Hindlimb muscle (tissue), 1 donor: ENCODE measurements at regions not wholly inside any gene's neighbourhood (a gene's known extent, or its start where the extent isn't known, plus 50 kb on each side); places are given as distances from the start of the nearest gene placed in this dataset.
"Not testable (repeated sequence)": the region's sequence is repeated elsewhere in the genome, so short reads cannot be mapped to it uniquely, and the experiment has no call there.

Experiments used
- DNase-seq: peaks from one replicate; pipeline ENCODE4 v3.0.0-alpha.2; 2013

DNA sequence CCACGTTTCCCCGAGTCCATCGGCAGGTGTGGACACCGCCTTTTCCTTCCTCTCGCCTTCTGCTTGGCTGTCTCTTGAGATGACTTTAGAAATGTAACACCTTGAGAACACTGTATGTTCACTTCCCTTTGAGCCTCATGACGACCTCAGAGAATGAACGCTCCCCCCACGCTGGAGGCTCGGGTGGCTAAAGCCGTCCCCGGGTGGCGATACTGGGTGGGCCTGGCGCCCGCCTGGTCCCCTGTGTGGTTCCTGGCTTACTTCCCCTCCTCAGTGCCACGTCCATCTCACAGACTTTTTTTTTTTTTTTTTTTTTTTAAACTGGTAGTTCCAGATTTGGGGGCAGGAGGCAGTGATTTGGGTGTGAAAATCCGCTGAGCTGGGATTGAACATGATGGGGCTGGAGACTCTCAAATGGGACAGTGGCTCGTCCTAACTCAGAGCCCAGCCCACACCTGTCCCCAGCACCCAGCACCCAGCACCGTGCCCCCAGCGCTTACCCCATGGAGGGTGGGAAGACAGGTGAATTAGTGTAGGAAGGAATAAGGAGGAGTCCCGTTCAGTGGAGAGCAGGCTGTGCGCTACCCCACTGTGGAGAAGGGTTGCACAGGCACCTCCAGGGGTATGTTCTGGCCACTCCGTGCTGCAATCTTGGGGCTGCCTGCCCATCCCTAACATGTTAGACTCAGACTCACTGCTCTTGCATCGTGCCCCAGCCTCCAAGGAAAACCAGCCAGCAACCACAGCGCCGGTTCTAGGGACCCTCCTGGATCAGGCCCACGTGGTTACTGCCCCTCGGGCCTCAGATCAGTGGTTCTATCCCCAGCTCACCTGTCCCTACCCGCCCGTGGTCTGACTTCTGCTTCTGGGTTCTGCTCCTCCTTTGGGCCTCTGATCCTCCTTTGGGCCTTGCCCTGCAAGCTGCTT is 174.0 kb downstream of the ASB1 start:
- DNase-seq: no peak

DNA sequence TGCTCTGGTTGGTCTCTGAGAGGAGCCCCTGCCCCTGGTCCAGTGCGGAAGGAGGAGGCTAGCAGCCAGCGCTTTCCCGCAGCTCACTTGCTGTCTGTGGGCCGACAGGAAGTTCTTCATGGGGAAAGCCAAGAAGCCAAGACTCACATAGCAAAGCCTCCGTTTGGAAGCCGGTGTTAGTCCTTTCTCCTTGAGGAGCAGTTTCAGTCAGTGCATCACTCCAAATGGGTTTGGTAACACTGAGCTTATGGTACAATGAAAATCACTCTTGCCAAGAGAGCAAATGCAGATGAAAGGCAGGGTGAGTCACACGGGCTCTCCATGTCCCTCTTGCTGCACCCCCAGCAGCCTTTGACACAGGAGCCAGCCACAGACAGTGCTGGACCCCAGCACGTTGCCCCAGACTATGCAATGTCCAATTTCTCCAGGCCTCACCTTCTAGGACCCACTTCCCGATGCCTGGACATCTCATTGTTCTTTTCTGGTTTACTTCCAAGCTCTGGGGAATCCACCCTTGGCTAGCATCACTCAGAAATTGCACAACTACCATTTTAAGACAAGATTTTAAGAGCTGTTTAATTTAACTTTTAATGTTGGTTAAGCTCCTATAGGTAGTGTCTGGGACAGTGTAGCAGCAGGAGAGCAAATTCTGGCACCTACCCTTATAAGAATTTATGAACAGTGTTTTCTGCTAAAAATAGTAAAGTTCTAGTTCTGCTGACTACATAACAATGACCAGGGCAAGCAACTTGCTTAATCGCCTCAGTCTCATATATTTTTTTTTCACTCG is 174.9 kb downstream of the ASB1 start:
- DNase-seq: no peak

DNA sequence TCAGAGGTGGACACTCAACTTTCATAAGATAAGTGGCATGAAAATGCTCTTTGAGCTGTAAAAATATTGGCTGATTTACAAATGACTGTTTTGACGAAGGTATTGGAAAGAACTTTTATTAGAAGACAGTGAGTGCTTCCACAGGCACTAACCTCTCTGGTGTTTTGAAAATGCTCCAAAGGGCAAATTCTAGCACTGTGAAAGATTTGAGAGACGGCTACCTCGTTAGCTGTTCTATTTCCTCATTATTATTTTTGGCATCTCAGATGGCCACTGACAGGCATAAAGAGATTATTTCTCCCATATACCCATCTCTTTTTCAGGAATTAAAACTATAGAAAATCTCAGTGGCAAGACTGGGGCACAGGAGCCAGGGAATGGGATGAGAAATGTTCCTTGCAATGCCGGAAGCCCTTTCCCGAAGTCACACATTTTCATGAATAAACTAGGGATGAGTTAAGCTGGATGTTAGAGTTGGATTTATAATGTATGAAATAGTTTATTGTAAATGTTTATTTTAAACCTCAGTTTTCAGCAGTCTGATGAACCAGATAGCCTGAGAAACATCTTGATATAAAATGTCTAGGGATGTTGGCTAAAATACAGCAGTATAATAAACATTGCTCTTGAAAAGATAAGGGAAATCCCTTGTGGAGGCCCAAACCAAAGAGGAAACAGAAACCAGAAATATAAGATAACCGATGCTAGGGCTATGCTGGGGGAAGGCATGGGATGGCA is 175.7 kb downstream of the ASB1 start:
- no peak for DNase-seq

DNA sequence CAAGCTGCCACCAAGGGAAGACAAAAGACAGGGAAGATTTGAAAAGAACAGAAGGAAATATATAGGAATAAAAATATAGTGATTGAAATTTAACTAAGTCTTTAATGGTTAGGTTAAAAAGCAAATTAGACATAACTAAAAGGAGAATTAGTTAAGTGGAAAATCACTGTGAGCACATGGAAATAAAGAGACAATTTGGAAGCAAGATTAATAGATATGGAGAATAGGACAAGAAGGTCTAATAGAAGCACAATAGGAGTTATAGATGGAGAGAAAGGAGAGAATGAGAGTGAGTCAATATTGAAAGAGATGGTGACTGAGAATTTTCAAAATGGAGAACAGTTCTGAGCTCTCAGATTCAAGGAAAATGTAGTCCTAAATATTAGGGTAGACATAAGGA is 176.9 kb downstream of the ASB1 start:
- DNase-seq: no peak

DNA sequence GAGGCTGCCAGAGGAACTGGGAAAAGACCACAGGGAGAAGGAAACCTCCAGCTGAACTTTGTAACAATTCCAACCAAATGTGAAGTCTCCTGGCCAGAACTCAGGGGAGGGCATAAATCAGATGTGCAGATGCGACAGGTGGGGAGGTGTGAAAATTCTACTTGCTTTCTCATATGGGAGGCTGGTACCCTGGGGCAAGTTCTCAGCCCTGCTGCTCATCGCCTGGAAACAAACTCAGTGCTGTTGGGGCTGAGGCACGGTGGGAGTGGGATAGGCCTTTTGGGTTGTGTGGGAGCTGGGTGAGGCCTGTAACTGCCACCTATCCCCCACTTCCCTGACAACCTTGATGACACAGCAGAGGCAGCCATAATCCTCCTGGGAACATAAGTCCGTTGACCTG is 179.6 kb downstream of the ASB1 start:
- no peak for DNase-seq

DNA sequence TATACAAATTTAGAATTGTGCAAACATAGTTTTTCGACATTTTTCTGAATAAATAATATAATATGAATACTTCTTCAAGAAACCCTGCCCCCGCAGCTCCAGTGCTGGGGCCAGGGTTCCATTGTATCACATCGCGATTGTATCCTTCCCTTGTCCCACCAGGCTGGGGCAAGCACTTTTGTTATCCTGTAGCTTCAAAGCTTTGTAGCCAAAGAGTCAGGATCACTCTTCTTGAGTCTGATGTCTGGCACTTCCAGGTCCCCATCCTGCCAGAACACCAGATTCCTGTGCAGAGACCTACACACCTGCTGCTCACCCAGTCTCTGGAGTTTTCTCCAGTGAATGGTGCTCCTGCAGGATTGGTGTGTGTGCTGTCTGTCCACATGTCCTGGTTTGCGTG is 186.9 kb downstream of the ASB1 start:
- DNase-seq: no peak

DNA sequence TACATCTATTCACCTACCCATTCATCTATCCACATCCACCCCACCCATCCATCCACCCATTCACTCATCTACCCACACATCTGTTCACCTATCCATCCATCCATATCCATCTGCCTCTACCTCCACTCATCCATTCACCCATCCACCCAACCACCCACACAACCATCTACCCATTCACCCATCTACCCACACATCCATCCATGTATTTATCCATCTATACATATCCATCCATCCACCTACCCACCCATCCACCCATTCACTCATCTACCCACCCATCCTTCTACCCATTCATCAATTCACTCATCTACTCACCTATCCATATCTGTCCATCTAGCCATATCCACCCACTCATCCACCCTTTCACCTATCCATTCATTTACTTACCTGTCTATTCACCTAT is 187.6 kb downstream of the ASB1 start:
- DNase-seq: no peak

DNA sequence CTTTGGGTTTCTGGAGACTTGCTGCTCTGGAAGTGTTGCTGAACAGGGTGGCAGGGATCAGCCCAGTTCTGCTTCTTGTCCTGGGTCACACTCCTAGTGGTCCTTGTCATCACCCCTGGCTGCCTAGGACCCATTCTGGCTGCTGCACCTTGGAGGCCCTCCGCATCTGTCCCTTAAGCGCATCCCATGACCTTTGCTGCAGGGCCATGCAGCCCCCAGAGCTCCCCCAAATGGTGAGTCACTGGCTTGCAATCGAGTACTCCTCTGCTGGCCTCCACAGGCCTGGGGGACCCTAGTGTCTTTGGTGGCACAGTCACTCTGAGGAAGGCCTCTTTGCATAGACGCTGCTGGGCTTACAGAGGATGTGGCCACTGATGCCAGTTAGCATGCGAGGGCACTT is 188.5 kb downstream of the ASB1 start:
- DNase-seq: no peak

DNA sequence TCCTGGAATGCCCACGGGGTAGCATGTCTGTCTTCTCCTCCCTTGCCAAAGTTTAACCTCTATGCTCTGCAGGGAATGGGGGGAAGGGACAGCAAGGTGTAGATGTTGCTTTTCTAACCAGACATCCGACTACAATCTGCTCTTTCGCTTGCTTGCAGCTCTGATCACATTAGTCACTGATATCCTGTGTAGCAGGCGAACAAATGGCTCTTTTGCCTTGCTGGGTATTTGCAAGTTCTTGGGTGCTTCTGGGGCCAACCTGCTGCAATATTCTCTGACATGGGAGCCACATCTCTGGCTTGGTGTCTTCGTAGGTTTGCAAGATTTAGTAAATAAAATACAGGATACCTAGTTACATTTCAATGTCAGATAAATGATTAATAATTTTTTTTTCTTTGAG is 190.0 kb downstream of the ASB1 start:
- DNase-seq: no peak

DNA sequence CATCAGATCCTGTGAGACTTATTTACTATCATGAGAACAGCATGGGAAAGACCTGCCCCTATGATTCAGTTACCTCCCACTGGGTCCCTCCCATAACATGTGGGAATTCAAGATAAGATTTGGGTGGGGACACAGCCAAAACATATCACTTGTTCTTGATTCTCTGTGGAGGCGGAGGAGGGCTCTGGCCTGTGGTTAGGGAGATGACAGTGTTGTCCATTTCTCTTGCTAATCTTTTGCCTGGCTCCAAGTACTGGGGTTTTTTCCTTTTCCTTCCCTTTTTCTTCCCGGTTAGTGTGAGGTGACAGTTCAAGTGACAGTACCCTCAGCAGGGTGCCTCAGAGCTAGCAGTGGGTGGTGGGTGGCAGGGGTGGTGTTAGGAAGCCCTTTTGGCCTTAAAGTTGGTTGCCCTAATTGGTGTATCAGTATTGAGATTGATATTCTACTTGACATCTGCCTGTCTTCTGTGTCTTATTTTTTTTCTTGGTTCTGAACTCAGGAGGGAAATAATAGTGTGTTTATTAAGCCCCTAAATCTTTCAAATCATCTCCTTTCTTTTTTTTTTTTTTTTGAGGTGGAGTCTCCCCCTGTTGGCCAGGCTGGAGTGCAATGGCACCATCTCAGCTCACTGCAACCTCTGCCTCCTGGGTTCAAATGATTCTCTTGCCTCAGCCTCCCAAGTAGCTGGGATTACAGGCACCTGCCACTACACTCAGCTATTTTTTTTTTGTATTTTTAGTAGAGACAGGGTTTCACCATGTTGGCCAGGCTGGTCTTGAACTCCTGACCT is 192.0 kb downstream of the ASB1 start:
- DNase-seq: not testable (repeated sequence)

DNA sequence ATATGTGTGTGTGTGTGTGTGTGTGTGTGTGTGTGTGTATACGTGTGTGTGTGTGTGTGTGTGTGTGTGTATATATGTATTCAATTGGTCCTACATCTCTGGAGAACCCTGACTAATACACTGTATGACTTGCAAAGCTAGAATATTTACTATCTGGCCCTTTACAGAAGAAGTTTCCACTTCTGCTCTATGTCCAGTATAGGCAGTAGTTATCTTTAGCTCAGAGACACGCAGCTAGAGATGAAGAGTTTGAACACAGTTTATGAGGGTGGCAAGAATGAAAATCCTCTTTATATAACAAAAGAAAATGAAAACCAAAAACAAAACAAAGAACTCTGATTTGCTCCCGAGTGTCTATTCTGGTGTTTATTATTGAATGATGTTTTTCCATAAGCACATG is 201.2 kb downstream of the ASB1 start:
- no peak for DNase-seq

DNA sequence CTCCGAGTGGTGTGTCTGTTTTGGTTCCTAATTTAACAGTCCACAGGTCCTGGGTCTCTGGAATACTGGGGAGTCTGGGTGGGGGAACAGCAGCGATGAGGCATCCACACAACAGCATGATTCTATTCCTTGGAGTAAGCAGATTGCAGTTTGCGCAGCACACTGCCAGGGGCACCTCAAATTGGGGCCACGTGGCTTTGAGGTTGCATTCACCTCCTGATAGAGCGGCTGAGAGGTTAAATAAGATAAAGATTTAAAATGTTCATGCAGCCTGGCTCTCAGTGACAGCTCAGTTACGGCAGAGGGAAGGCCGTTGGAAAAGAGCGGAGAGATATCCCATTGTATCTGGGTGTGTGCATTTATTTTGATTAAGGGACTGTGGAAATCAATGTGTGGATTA is 202.3 kb downstream of the ASB1 start:
- no peak for DNase-seq

DNA sequence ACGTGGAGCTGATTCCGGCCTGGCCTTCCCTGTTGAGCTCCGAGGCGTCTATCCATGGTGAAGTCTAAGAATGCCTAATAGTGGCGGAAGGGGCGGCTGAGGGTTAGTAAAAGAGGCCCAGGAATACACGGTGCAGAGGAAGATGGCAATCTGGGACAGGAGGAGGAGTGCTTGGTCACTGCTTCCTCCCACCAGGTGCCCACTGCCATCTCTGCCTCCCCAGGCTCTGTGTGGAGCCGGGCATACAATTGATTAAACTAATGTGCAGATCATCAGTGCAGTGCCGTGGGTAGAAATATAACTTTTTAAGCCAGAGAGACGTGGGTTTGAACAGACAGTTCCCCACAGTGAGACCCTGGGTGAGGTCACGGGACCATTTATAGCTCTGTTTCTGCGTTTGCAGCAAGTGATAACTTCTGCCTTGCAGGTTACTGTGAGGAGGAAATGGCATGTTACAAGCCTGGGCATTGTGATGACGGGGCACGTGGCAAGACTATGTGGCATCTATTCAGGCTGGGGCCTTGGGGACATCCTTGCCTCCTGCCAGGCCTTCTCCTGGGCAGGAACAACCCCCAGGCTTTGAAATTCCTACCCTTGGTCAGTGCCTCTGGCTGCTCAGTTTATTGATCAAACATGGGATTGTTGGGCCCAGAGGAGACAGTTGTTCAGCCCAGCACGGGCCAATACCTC is 204.9 kb downstream of the ASB1 start:
- no peak for DNase-seq

DNA sequence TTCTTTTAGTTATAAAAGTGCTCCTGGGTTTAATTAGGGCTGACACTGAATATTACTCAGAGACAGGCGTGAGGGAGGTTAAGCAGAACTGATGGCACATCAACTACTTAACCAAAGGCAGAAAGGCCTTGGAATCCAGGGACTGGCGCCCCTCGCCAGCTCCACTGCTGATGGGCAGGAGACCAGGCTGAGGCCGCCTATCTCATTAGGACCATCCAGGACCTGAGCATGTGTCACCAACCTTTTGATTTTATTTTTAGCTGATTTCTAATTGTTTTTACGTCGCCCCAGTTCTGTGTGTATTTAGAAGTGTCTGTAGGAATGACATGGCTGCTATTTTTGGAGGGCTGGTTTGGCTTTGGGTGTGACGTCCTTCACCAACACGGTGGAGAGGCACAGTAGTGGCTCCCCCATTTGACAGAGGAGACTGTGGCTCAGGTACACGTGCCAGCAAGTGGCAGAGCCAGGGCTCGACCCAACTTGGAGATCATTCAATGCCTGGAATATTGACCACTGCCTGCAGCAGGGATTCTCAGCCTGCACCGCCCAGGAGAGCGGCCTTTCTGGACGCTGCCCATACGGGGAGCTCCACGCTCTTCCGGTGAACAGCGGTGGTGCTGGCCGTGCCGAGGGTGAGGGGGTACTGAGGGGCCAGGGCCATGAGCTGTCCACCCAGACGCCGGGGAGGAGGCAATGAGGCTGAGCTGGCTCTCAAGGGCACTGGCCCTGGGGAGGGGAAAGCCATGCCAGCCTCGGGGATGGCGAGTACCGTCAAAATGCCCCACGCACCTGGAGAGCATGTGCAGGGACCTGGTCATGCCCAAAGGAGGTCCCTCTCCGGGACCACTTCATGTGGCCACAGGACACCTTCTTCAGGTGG is 205.7 kb downstream of the ASB1 start:
- no peak for DNase-seq

DNA sequence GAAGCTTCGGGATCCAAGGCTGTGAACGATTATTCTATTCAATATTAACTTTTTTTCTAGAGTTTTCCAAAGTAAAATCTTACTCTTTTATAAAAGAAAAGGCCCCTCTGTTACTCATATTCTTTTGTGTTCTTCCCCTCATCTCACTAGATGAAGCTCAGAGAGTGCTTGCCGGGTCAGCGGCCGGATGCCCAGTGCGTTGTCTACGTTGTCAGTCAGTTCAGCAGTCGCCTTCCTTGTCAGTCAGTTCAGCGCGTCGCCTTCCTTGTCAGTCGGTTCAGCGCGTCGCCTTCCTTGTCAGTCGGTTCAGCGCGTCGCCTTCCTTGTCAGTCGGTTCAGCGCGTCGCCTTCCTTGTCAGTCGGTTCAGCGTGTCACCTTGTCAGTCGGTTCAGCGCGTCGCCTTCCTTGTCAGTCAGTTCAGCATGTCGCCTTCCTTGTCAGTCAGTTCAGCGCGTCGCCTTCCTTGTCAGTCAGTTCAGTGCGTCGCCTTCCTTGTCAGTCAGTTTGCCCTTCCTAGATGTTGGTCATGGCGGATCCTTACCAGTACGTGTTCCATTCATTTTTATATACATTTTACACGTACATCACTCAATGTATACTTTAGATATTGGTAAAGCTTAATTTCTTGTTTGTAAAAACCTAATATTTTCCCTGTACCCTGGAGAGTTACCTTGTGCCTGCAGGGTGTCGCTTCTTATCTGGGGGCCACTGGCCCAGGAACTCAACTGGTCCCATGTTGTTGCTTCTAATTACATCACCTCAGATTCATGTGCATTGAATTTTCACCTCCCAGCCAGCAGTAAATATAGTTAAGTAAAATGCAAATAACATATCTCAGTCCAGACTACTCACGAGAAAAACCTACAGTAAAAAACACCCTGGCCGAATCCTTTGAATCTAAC is 206.9 kb downstream of the ASB1 start:
- no peak for DNase-seq

DNA sequence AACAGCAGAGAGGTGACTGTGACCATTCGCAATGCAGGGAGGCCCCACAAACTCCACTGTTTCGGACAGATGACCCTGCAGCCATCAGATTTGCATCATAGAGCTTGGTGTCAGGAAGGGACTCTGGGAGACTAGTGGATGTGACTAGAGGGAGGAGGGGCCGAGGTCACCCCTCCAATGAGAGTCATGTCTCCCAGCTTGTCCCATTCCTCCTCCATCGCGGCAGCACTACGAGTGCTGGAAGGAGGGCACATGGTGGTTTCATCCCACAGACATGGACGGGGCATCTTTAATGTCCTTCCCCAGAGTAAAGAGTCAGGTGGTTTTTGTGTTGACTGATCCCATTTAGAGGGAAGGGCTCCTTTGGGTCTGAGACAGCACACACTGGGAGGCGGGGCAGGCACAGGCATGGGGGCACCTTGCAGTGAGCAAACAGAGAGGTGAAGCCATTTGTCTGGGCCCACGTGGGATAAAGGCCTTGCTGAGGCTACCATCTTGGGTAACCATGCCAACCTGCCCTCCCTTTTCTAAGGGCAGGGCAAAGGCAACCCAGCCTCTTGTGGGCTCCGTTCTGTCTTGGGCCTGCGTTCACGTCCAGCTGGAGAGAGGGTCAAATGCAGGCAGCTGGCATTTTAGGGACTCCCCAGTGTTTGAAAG is 208.1 kb downstream of the ASB1 start:
- DNase-seq: no peak

DNA sequence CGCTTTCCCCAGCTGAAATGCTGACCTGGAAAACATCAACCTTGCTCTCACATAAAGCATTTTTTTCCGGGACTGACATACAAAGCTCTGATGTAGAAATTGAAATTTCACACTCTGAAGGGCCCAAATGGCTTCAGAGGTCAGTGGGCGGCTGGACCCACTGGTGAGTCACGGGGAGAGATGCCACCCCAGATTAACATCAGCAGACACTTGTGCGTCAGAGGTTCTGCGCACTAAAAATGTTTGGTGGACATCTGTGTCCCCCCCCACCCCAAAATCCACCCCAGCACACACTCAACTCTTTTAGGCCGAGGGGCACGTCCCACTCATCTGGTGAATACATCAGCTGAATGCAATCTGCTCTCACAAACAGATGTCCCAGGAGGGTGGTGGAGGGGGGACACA is 208.9 kb downstream of the ASB1 start:
- no peak for DNase-seq

DNA sequence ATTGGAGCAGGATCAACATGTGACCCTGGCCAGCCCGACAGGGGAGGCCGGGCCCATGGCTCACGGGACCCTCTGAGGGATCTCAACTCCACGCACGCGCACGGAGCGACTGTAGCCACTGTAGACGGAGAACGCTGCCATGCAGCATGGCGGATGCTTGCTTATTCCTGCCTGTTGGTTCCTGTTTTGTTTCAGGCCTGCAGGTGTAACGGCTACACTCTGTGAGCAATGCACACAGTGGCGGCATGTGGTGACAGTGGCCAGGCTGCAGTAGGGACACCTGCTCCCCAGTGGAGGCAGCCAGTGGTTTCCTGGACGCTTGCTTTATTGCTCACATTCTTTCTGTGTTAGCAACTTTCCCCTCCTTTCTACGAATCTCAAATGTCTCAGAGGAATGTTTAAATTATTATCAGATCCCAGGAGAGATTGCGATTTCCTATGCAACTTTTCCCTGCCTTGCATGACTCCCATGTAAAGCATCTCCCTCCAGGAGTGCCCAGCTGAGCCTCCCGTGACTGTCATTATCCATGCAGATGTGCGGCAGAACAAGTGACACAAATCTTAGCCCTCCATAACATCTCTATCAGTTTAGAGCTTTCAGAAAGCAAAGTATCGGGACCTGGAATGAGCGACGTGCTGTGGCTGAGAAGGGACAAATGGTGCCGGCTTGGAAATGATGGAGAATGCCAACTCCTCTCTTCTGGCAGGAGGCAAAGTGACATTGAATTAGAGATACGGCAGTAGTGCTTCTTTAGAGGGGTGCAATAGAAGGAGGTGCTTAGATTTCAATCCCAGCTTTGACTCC is 209.7 kb downstream of the ASB1 start:
- DNase-seq: no peak
